ENCODE measurements at regions not wholly inside any gene's neighbourhood (a gene's known extent, or its start where the extent isn't known, plus 50 kb on each side); places are given as distances from the start of the nearest gene placed in this dataset.

- Histone ChIP-seq H3K36me3 (ENCODE audit: low read depth, low read length) (no peaks in the 10 kb centered on the region), H3K9me2 (replicated peaks; ENCODE audit: low read length) (no peaks in the 10 kb centered on the region), H3K9me3 (ENCODE audit: low read length) (no peaks in the 10 kb centered on the region), H3K4me2 (ENCODE audit: low read length) (no peak overlapping the region), H3K79me2 (ENCODE audit: low read length) (no peaks in the 10 kb centered on the region), H3K27ac (ENCODE audit: low read length) (no peak overlapping the region), H3K4me1 (ENCODE audit: insufficient read depth, low read length) (no peaks in the 10 kb centered on the region), H3F3A (ENCODE audit: low read length, unreplicated experiment) (no peaks in the 10 kb centered on the region), H3K9ac (ENCODE audit: low read length) (no peak overlapping the region), H4K20me1 (ENCODE audit: low read length) (no peaks in the 10 kb centered on the region), H2AFZ (ENCODE audit: low read length) (no peak overlapping the region), H3K27me3 (ENCODE audit: low read length) (no peaks in the 10 kb centered on the region), H3K4me3 (ENCODE audit: low read length) (no peak overlapping the region)
- TF ChIP-seq EZH2phosphoT487 (IDR thresholded peaks at IDR 0.05; ENCODE audit: borderline replicate concordance, low read length) (no peak), CTCF (conservative IDR thresholded peaks at IDR 0.05; ENCODE audit: low read depth, low read length) (no peak), EZH2 (IDR thresholded peaks at IDR 0.05; ENCODE audit: low read length, unreplicated experiment) (no peak)
- ATAC-seq, result peak; percentile 96
- POLR2A ChIA-PET (ENCODE audit: unreplicated experiment), result interaction anchor here (0.5 kb wide), 1 partner anchor 63 kb away, joined by 3 read pairs; no protein-coding TSS in a partner anchor
- BruUV-seq (replicated peaks), result no TSS peak
- peak; percentile 60 for DNase-seq
- CTCF ChIA-PET, result no interaction called here
- intact Hi-C loops (cut with micrococcal nuclease), result no loop called here
Measured at GRCh38 chr5:100464418-100464817, 70.8 kb upstream of the FAM174A start.

GRCh38 chr5:100456615-100457014, 78.6 kb upstream of the FAM174A start:
- ChIA-PET CTCF (no interaction called here), POLR2A (ENCODE audit: unreplicated experiment) (no interaction called here)
- H3K4me3 ChIP-seq (ENCODE audit: low read length), result no peak overlapping the region
- no peaks in the 10 kb centered on the region for H3K79me2 ChIP-seq (ENCODE audit: low read length)
- no peak overlapping the region for H3K9ac ChIP-seq (ENCODE audit: low read length)
- H2AFZ ChIP-seq (ENCODE audit: low read length), result no peak overlapping the region
- H3K27ac ChIP-seq (ENCODE audit: low read length), result no peak overlapping the region
- no peaks in the 10 kb centered on the region for H3K36me3 ChIP-seq (ENCODE audit: low read depth, low read length)
- H3K4me1 ChIP-seq (ENCODE audit: insufficient read depth, low read length), result no peaks in the 10 kb centered on the region
- intact Hi-C loops (cut with micrococcal nuclease), result no loop called here
- DNase-seq, result no peak
- no peaks in the 10 kb centered on the region for H4K20me1 ChIP-seq (ENCODE audit: low read length)
- TF ChIP-seq CTCF (conservative IDR thresholded peaks at IDR 0.05; ENCODE audit: low read depth, low read length), result no peak
- no peak for TF ChIP-seq EZH2 (IDR thresholded peaks at IDR 0.05; ENCODE audit: low read length, unreplicated experiment)
- TF ChIP-seq EZH2phosphoT487 (IDR thresholded peaks at IDR 0.05; ENCODE audit: borderline replicate concordance, low read length), result no peak
- no TSS peak for BruUV-seq (replicated peaks)
- H3K9me3 ChIP-seq (ENCODE audit: low read length), result no peaks in the 10 kb centered on the region
- H3K9me2 ChIP-seq (replicated peaks; ENCODE audit: low read length), result no peaks in the 10 kb centered on the region
- H3K4me2 ChIP-seq (ENCODE audit: low read length), result no peak overlapping the region
- ATAC-seq, result no peak
- H3K27me3 ChIP-seq (ENCODE audit: low read length), result no peaks in the 10 kb centered on the region
- no peaks in the 10 kb centered on the region for H3F3A ChIP-seq (ENCODE audit: low read length, unreplicated experiment)

- no TSS peak for BruUV-seq (replicated peaks)
- Histone ChIP-seq H4K20me1 (ENCODE audit: low read length) (no peaks in the 10 kb centered on the region), H3K9me3 (ENCODE audit: low read length) (no peaks in the 10 kb centered on the region), H2AFZ (ENCODE audit: low read length) (no peak overlapping the region), H3F3A (ENCODE audit: low read length, unreplicated experiment) (no peaks in the 10 kb centered on the region), H3K9me2 (replicated peaks; ENCODE audit: low read length) (no peaks in the 10 kb centered on the region), H3K27me3 (ENCODE audit: low read length) (no peaks in the 10 kb centered on the region), H3K9ac (ENCODE audit: low read length) (no peak overlapping the region), H3K4me2 (ENCODE audit: low read length) (no peak overlapping the region), H3K36me3 (ENCODE audit: low read depth, low read length) (no peaks in the 10 kb centered on the region), H3K79me2 (ENCODE audit: low read length) (no peaks in the 10 kb centered on the region), H3K27ac (ENCODE audit: low read length) (no peak overlapping the region), H3K4me3 (ENCODE audit: low read length) (no peak overlapping the region), H3K4me1 (ENCODE audit: insufficient read depth, low read length) (no peaks in the 10 kb centered on the region)
- intact Hi-C loops (cut with micrococcal nuclease), result no loop called here
- ChIA-PET CTCF (no interaction called here), POLR2A (ENCODE audit: unreplicated experiment) (no interaction called here)
- DNase-seq (no peak), ATAC-seq (no peak)
- TF ChIP-seq EZH2 (IDR thresholded peaks at IDR 0.05; ENCODE audit: low read length, unreplicated experiment) (no peak), CTCF (conservative IDR thresholded peaks at IDR 0.05; ENCODE audit: low read depth, low read length) (no peak), EZH2phosphoT487 (IDR thresholded peaks at IDR 0.05; ENCODE audit: borderline replicate concordance, low read length) (no peak)
Measured at GRCh38 chr5:100452126-100452525, 83.0 kb upstream of the FAM174A start.

All from PC-3 (cell line).